K562 (cell line): ENCODE measurements at regions not wholly inside any gene's neighbourhood (a gene's known extent, or its start where the extent isn't known, plus 50 kb on each side); places are given as distances from the start of the nearest gene placed in this dataset.

Experiments
- ATAC-seq: fragments of 200-7000 bp; cut with Tn5 transposase; 3 replicates; pipeline ENCODE4 v1.9.1; 2020; ENCODE audit warnings: moderate library complexity
- BruUV-seq: library from RNA; stranded (reverse); fragments of 400-500 nt; replicated peaks from 2 replicates; lab custom pipeline; 2021; lab: Mats Ljungman, UMichigan
- CTCF ChIA-PET: fragments of 300-600 bp; formaldehyde crosslinking; extraction: SDS; loops from one replicate; lab custom pipeline; 2021; ENCODE audit warnings: low intra/inter-chr PET ratio; lab: Yijun Ruan, JAX
- POLR2A ChIA-PET: fragments of 300-600, 350-650 bp; sonication (Branson Sonifier 250); formaldehyde crosslinking; extraction: SDS; loops from one replicate; lab custom pipeline; 2021; ENCODE audit warnings: antibody characterized with exemption, inconsistent platforms; lab: Yijun Ruan, JAX
- DNase-seq, 4 experiments: peaks; one replicate each; pipeline versions ENCODE4 v3.0.0 to v3.0.0-alpha.2; 2011 to 2018; ENCODE audit warnings: low spot score in 3 of 4, mixed read lengths in 3 of 4; ENCODE audit errors: extremely low read depth in 1 of 4
- FAIRE-seq: peaks from 2 replicates; lab custom pipeline; 2011; peaks lifted over from hg19 to GRCh38; lab: Jason Lieb, UNC
- H2AFZ ChIP-seq: 2 replicates; pipeline ENCODE4 v1.6.0; 2011; ENCODE audit warnings: low read depth, low read length, control low read depth, inconsistent platforms
- H3K27ac ChIP-seq: fragments of 200-600 bp; 3 replicates; pipeline ENCODE4 v1.8.0; 2011; ENCODE audit warnings: low read depth, mild to moderate bottlenecking, control low read depth, inconsistent platforms, low read length, moderate library complexity, mixed read lengths; ENCODE audit errors: extremely low read depth
- H3K27me3 ChIP-seq, 2 experiments: fragments of 300-600 bp in 1 of 2; 2 replicates in 1 of 2; 3 replicates in 1 of 2; pipeline versions ENCODE4 v1.6.0 to v1.8.0; 2011; ENCODE audit warnings: inconsistent platforms in 2 of 2, low read length in 2 of 2, mild to moderate bottlenecking in 1 of 2, mixed read lengths in 1 of 2, moderate library complexity in 1 of 2; ENCODE audit not compliant: control insufficient read depth in 2 of 2, insufficient read depth in 2 of 2
- H3K36me3 ChIP-seq: fragments of 300-600 bp; 3 replicates; pipeline ENCODE4 v1.8.0; 2011; ENCODE audit warnings: mild to moderate bottlenecking, low read length, inconsistent platforms; ENCODE audit not compliant: control insufficient read depth, insufficient read depth
- H3K4me1 ChIP-seq, 2 experiments: fragments of 200-600 bp in 1 of 2; replicated peaks in 1 of 2; 2 replicates in 1 of 2; 3 replicates in 1 of 2; pipeline versions ENCODE4 v1.5.1 to v1.8.0; 2011; ENCODE audit warnings: inconsistent platforms in 2 of 2, low read length in 2 of 2, mild to moderate bottlenecking in 1 of 2, mixed read lengths in 1 of 2, moderate library complexity in 1 of 2; ENCODE audit not compliant: control insufficient read depth in 2 of 2, insufficient read depth in 2 of 2
- H3K4me2 ChIP-seq: 2 replicates; pipeline ENCODE4 v1.6.1; 2011; ENCODE audit warnings: low read length, control low read depth, inconsistent platforms, mixed read lengths; ENCODE audit not compliant: insufficient read depth
- H3K4me3 ChIP-seq: fragments of 200-600 bp; sonication (generic), shearing (Covaris generic); 2 replicates; pipeline ENCODE4 v1.5.1; 2016; ENCODE audit warnings: control low read depth, inconsistent platforms
- H3K79me2 ChIP-seq: fragments of 200-600 bp; 3 replicates; pipeline ENCODE4 v1.8.0; 2011; ENCODE audit warnings: low read length, inconsistent platforms; ENCODE audit not compliant: control insufficient read depth, insufficient read depth
- H3K9ac ChIP-seq, 2 experiments: 2 replicates each; pipeline versions ENCODE4 v1.6.0 to v1.6.1; 2011; ENCODE audit warnings: low read depth in 2 of 2, low read length in 2 of 2, control low read depth in 1 of 2, inconsistent platforms in 1 of 2, mild to moderate bottlenecking in 1 of 2, mixed read lengths in 1 of 2; ENCODE audit not compliant: insufficient read depth in 1 of 2
- H3K9me1 ChIP-seq: one replicate; pipeline ENCODE4 v1.6.0; 2011; ENCODE audit warnings: inconsistent platforms, mild to moderate bottlenecking, low read length, moderate library complexity; ENCODE audit not compliant: control insufficient read depth, insufficient read depth
- H3K9me3 ChIP-seq: replicated peaks from 2 replicates; pipeline ENCODE4 v1.5.1; 2011; ENCODE audit warnings: low read depth, low read length, inconsistent platforms; ENCODE audit not compliant: control insufficient read depth, insufficient read depth
- H4K20me1 ChIP-seq: replicated peaks from 2 replicates; pipeline ENCODE4 v1.6.1; 2011; ENCODE audit warnings: low read length, inconsistent platforms, mixed read lengths; ENCODE audit not compliant: control insufficient read depth, insufficient read depth
- BCL6 ChIP-seq: fragments of 250-450 bp; sonication (Bioruptor Pico); IDR thresholded peaks from 2 replicates; pipeline ENCODE4 v1.4.0; 2020
- BDP1 ChIP-seq: IDR thresholded peaks from 3 replicates; pipeline ENCODE4 v1.6.1; 2011; ENCODE audit not compliant: insufficient read length, insufficient read depth
- BRD9 ChIP-seq: fragments of 450-650 bp; IDR thresholded peaks from 2 replicates; pipeline ENCODE4 v1.6.1; 2018; ENCODE audit warnings: low read depth; ENCODE audit not compliant: partially characterized antibody
- HDAC3 ChIP-seq: fragments of 450-650 bp; IDR thresholded peaks from 2 replicates; pipeline ENCODE4 v1.6.1; 2018; ENCODE audit warnings: borderline replicate concordance, mild to moderate bottlenecking, moderate library complexity; ENCODE audit not compliant: partially characterized antibody
- HMGN3 ChIP-seq: IDR thresholded peaks from 2 replicates; pipeline ENCODE4 v1.6.1; 2011; ENCODE audit warnings: borderline replicate concordance, low read depth, mild to moderate bottlenecking, mixed read lengths, low read length; ENCODE audit not compliant: insufficient read length; ENCODE audit errors: extremely low read depth
- LARP7 ChIP-seq: fragments of 450-650 bp; IDR thresholded peaks from 2 replicates; pipeline ENCODE4 v1.6.1; 2016
- MIER1 ChIP-seq: fragments of 450-650 bp; IDR thresholded peaks from 2 replicates; pipeline ENCODE4 v1.6.1; 2016; ENCODE audit warnings: antibody characterized with exemption, mild to moderate bottlenecking, low read depth
- NBN ChIP-seq: fragments of 450-650 bp; IDR thresholded peaks from 2 replicates; pipeline ENCODE4 v1.6.1; 2016; ENCODE audit warnings: low read depth, mild to moderate bottlenecking
- PHF8 ChIP-seq: fragments of 200-600 bp; sonication (generic); IDR thresholded peaks from 2 replicates; pipeline ENCODE4 v1.6.1; 2012; ENCODE audit warnings: mixed run types, mild to moderate bottlenecking, inconsistent platforms, low read length, moderate library complexity, borderline replicate concordance
- POLR2B ChIP-seq: fragments of 450-650 bp; IDR thresholded peaks from 2 replicates; pipeline ENCODE4 v1.6.1; 2018; ENCODE audit warnings: low read depth; ENCODE audit not compliant: partially characterized antibody
- SRSF9 ChIP-seq: fragments of 200-400 bp; formaldehyde crosslinking; IDR thresholded peaks from 2 replicates; pipeline ENCODE4 v1.6.1; 2017; ENCODE audit warnings: low read depth, low read length, borderline replicate concordance
- ZBTB26 ChIP-seq: fragments of 450-650 bp; formaldehyde crosslinking; IDR thresholded peaks from 2 replicates; pipeline ENCODE4 v1.4.0; 2022; ENCODE audit warnings: missing genetic modification characterization
- ZNF24 ChIP-seq: fragments of 450-650 bp; IDR thresholded peaks from 2 replicates; pipeline ENCODE4 v1.6.1; 2016
- ZNF347 ChIP-seq: fragments of 450-650 bp; formaldehyde crosslinking; IDR thresholded peaks from 2 replicates; pipeline ENCODE4 v1.4.0; 2020; ENCODE audit warnings: low read depth, mild to moderate bottlenecking, moderate library complexity
- ZNF561 ChIP-seq: fragments of 450-650 bp; formaldehyde crosslinking; conservative IDR thresholded peaks from 2 replicates; pipeline ENCODE4 v1.4.0; 2020; ENCODE audit warnings: mild to moderate bottlenecking, moderate library complexity
- WGBS: fragments of 100-300 bp; shearing (Covaris generic); methylation state at CpG from one replicate; pipeline ENCODE4 v1.1.6; 2016; ENCODE audit warnings: low coverage, mixed read lengths; ENCODE audit not compliant: insufficient coverage; ENCODE audit errors: missing lambda C conversion rate; 5-methylcytosine and 5-hydroxymethylcytosine counted together
- in situ Hi-C: fragments of 300-500 bp; cut with MboI; formaldehyde crosslinking; loops from 4 replicates; pipeline ENCODE4 v1.15.0; 2018; ENCODE audit warnings: inconsistent platforms, mixed read lengths
- intact Hi-C: fragments of 100-400 bp; cut with micrococcal nuclease; formaldehyde crosslinking; loops from 2 replicates; pipeline ENCODE4 v1.14.2; 2022

- Histone ChIP-seq H3K36me3 (no peaks in the 10 kb centered on the region), H3K4me1 (no peaks in the 10 kb centered on the region), H3K27me3 (no peaks in the 10 kb centered on the region), H3K9ac (no peak overlapping the region), H3K9me1 (no peaks in the 10 kb centered on the region), H3K4me3 (no peak overlapping the region), H3K9me3 (no peaks in the 10 kb centered on the region), H3K79me2 (no peaks in the 10 kb centered on the region), H3K4me2 (no peak overlapping the region), H4K20me1 (no peaks in the 10 kb centered on the region), H2AFZ (no peak overlapping the region), H3K27ac (no peak overlapping the region)
- no peak for FAIRE-seq
- TF ChIP-seq BCL6 (CRISPR knock-in tag) (no peak), ZNF347 (CRISPR knock-in tag) (no peak), BDP1 (no peak), MIER1 (no peak), PHF8 (no peak)
- CTCF ChIA-PET, result no interaction called here
- intact Hi-C loops (no loop called here), in situ Hi-C loops (no loop called here)
- DNase-seq, result no peak
- ATAC-seq, result no peak
- no TSS peak for BruUV-seq
- POLR2A ChIA-PET, result no interaction called here
Measured at GRCh38 chr11:29265381-29265780, 751.4 kb downstream of the KCNA4 start.

- ATAC-seq (no peak), FAIRE-seq (no peak), DNase-seq (no peak)
- Histone ChIP-seq H3K27ac (no peak overlapping the region), H4K20me1 (no peaks in the 10 kb centered on the region), H3K4me1 (no peaks in the 10 kb centered on the region), H3K4me3 (no peak overlapping the region), H3K36me3 (no peaks in the 10 kb centered on the region), H3K79me2 (no peaks in the 10 kb centered on the region), H3K9me3 (no peaks in the 10 kb centered on the region), H3K27me3 (no peaks in the 10 kb centered on the region), H3K4me2 (no peak overlapping the region), H3K9ac (no peak overlapping the region), H2AFZ (no peak overlapping the region), H3K9me1 (no peaks in the 10 kb centered on the region)
- intact Hi-C loops, result no loop called here
- WGBS, result 0% methylated on average over 5 of the region's 5 CpGs
- ChIA-PET CTCF (no interaction called here), POLR2A (no interaction called here)
- in situ Hi-C loops, result no loop called here
- no TSS peak for BruUV-seq
- no peak for TF ChIP-seq NBN
- TF ChIP-seq HMGN3, result no peak
- TF ChIP-seq ZNF24, result no peak
- TF ChIP-seq POLR2B, result no peak
- no peak for TF ChIP-seq BRD9
- TF ChIP-seq BCL6 (CRISPR knock-in tag), result no peak
- TF ChIP-seq SRSF9, result no peak
- no peak for TF ChIP-seq ZNF561
- TF ChIP-seq HDAC3, result no peak
- no peak for TF ChIP-seq ZBTB26 (CRISPR knock-in tag)
- TF ChIP-seq LARP7, result no peak
Measured at GRCh38 chr11:29263971-29264682, 752.7 kb downstream of the KCNA4 start.
